ENCODE measurements at regions not wholly inside any gene's neighbourhood (a gene's known extent, or its start where the extent isn't known, plus 50 kb on each side); places are given as distances from the start of the nearest gene placed in this dataset.

GRCh38 chr1:181911715-181912114, 149.8 kb downstream of the ZNF648 start:
- H3K9me3 ChIP-seq (ENCODE audit: control insufficient read depth, low read depth, low read length): no peaks in the 10 kb centered on the region
- H2BK5ac ChIP-seq (ENCODE audit: insufficient read length, low read length): no peak overlapping the region
- H3K79me1 ChIP-seq (ENCODE audit: insufficient read depth, low read depth, low read length, poor library complexity, severe bottlenecking): no peaks in the 10 kb centered on the region
- H3K27ac Mint-ChIP-seq: no peak overlapping the region
- H2BK120ac ChIP-seq (ENCODE audit: low read depth, low read length, poor library complexity, severe bottlenecking): no peak overlapping the region
- H4K20me1 ChIP-seq (ENCODE audit: control insufficient read depth, insufficient read depth, insufficient read length): no peaks in the 10 kb centered on the region
- H2AK5ac ChIP-seq (ENCODE audit: insufficient read length, low read length): no peak overlapping the region
- no peaks in the 10 kb centered on the region for H3K4me1 ChIP-seq (ENCODE audit: insufficient read depth, low read length)
- no peak overlapping the region for H4K8ac ChIP-seq (replicated peaks; ENCODE audit: insufficient read length, low read depth, low read length)
- DNase-seq: no peak
- no peak for TF ChIP-seq CTCF (conservative IDR thresholded peaks at IDR 0.05)
- H3K79me2 ChIP-seq (ENCODE audit: insufficient read depth, low read length): no peaks in the 10 kb centered on the region
- H3K27me3 ChIP-seq (ENCODE audit: insufficient read depth, low read length): no peaks in the 10 kb centered on the region
- H2BK20ac ChIP-seq (ENCODE audit: low read depth, low read length, poor library complexity, severe bottlenecking): no peak overlapping the region
- no peaks in the 10 kb centered on the region for H3K36me3 Mint-ChIP-seq (ENCODE audit: insufficient read depth in 1 of 3, low read depth in 3 of 3)
- no CpG with 5 or more reads among the region's 1 CpG for WGBS (ENCODE audit: extremely low coverage, insufficient read length, low lambda C conversion rate)
- no peak overlapping the region for H4K91ac ChIP-seq (ENCODE audit: insufficient read length, low read depth, low read length)
- no peak overlapping the region for H3K27ac ChIP-seq (ENCODE audit: insufficient read length, low read depth, low read length)
- H2BK12ac ChIP-seq (ENCODE audit: insufficient read length, low read depth, low read length): no peak overlapping the region
- H3K9ac ChIP-seq (ENCODE audit: extremely low read depth, insufficient read length, low read length): no peak overlapping the region
- H3K56ac ChIP-seq (ENCODE audit: insufficient read length, low read depth, low read length): no peak overlapping the region
- no peak overlapping the region for H4K5ac ChIP-seq (ENCODE audit: insufficient read length, low read depth, low read length)
- peaks cover 20% of the 10 kb centered on the region for H3K27me3 Mint-ChIP-seq (ENCODE audit: low read depth)
- H3K4me2 ChIP-seq (ENCODE audit: insufficient read depth, insufficient read length, low read length): no peak overlapping the region
- H3K23ac ChIP-seq (ENCODE audit: insufficient read length, low read depth, low read length): no peak overlapping the region
- no peak overlapping the region for H3K4me3 Mint-ChIP-seq
- H2AFZ ChIP-seq (ENCODE audit: low read length): no peak overlapping the region
- H3T11ph ChIP-seq (ENCODE audit: low read length): no peak overlapping the region
- H3K18ac ChIP-seq (ENCODE audit: insufficient read length, low read depth, low read length): no peak overlapping the region
- no peaks in the 10 kb centered on the region for H3K4me1 Mint-ChIP-seq
- no peaks in the 10 kb centered on the region for H3K23me2 ChIP-seq (ENCODE audit: insufficient read length, low read depth, low read length, poor library complexity, severe bottlenecking)
- H3K9me3 Mint-ChIP-seq: 0 out of 5 replicates have a peak, but pooled peaks cover 0 to 2% of the 10 kb centered on the region in 2 experiments
- no peak overlapping the region for H2BK15ac ChIP-seq (ENCODE audit: low read depth, low read length)
- H3K4ac ChIP-seq (ENCODE audit: low read depth, low read length): no peak overlapping the region
- no peak overlapping the region for H3K14ac ChIP-seq (ENCODE audit: insufficient read depth, low read length)
